ENCODE measurements at regions not wholly inside any gene's neighbourhood (a gene's known extent, or its start where the extent isn't known, plus 50 kb on each side); places are given as distances from the start of the nearest gene placed in this dataset.
A peak's percentile ranks its signal among the peaks of the same experiment; 100 is the strongest.

DNA sequence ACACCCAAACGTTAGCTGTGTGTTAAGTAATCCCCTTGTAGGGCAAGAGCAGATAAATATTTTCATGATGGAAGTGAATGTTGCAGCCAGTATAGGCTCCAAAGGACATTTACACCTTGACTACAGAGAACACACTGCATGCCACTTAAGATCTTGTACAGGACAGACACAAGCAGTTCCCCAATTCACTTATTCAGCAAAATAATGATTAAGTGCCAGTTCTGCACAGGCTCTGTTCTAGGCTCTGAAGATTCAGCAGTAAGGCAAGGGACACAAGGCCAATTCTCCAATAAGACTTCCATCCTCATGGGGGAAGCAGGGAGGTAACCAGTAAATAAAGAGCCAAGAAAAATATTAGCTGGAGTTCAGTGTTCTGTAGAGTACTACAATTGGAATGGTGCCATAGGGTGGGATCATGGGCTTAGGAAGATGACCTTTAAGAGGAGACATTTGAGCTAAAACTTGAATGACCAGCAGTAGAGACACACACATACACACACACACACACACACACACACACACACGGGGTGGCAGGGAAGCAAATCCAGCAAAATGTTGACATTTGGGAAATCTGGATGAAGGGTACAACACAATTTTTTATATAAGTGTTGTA is 199.9 kb upstream of the JUN start:
- peak; percentile 32 for DNase-seq (ENCODE audit: low read depth)
- TF ChIP-seq, protein P1, sequence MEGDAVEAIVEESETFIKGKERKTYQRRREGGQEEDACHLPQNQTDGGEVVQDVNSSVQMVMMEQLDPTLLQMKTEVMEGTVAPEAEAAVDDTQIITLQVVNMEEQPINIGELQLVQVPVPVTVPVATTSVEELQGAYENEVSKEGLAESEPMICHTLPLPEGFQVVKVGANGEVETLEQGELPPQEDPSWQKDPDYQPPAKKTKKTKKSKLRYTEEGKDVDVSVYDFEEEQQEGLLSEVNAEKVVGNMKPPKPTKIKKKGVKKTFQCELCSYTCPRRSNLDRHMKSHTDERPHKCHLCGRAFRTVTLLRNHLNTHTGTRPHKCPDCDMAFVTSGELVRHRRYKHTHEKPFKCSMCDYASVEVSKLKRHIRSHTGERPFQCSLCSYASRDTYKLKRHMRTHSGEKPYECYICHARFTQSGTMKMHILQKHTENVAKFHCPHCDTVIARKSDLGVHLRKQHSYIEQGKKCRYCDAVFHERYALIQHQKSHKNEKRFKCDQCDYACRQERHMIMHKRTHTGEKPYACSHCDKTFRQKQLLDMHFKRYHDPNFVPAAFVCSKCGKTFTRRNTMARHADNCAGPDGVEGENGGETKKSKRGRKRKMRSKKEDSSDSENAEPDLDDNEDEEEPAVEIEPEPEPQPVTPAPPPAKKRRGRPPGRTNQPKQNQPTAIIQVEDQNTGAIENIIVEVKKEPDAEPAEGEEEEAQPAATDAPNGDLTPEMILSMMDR (IDR thresholded peaks at IDR 0.05; ENCODE audit: insufficient read depth, low read length): no peak

DNA sequence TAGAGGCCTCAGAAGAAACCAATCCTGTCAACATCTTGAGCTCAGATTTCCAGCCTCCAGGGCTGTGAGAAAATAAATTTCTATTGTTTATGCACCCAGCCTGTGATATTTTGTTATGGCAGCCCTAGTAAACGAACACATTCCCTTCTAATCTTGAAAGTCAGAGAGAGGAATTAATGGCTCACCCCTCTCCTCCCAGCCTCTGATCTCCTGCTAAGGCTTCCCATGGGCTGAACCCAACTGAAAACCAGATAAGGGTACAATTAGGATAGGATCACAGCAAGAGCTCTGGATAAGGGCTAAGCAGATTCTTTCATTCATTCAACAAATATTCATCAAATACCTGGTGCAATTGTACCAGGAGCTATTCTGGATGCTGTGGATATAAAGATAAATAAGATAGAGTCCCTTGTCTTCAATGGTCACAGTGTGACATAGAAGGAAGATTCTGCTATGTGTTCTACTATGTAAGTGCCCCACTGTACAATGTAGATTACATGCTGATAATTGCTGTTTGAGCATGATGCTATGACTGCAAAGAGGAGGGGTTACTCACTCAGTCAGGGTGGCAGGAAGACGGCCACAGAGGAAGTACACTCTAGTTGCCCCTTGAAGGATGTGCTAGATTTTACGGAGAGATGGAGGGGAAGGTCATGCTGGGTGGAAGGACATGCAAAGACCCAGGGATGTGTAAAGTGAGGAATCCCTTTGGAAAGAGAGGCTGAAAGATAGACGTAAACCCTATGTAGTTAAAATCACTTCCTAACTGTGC is 203.3 kb upstream of the JUN start:
- TF ChIP-seq, protein P1 (IDR thresholded peaks at IDR 0.05; ENCODE audit: insufficient read depth, low read length): no peak
- DNase-seq (ENCODE audit: low read depth): peak; percentile 19
- H3K4me3 ChIP-seq (ENCODE audit: low read depth, low read length): no peak overlapping the region

More for the DNA sequence above, 199.9 kb upstream of the JUN start:
- no peak overlapping the region for H3K4me3 ChIP-seq (ENCODE audit: low read depth, low read length)

- TF ChIP-seq, protein P1 (IDR thresholded peaks at IDR 0.05; ENCODE audit: insufficient read depth, low read length): no peak
- DNase-seq (ENCODE audit: low read depth): no peak
- H3K4me3 ChIP-seq (ENCODE audit: low read depth, low read length): no peak overlapping the region
Observed at GRCh38 chr1:58988752-58989151, 204.9 kb upstream of the JUN start.

- TF ChIP-seq, protein P1 (IDR thresholded peaks at IDR 0.05; ENCODE audit: insufficient read depth, low read length): no peak
- H3K4me3 ChIP-seq (ENCODE audit: low read depth, low read length): no peak overlapping the region
- no peak for DNase-seq (ENCODE audit: low read depth)
Observed at GRCh38 chr1:58989845-58990244, 206.0 kb upstream of the JUN start.

DNA sequence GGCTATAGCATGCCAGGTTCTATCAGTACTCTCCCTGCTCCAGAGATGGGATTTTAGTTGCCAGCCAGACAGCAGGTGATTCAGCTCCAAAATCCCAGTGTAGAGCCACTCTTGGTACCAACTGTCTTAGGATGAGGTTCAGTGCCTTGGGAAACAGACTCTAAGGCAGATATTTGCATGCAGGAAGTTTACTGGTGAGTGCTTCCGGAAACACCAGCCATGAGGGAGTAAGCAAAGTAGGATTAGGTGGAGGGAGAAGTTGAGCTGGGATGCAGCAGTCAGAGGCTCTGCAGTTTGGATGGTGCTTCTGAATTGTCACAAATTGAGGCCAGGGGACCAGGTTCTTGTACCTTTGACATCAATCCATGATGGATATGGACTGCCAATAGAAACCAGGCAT is 207.5 kb upstream of the JUN start:
- DNase-seq (ENCODE audit: low read depth): no peak
- TF ChIP-seq, protein P1 (IDR thresholded peaks at IDR 0.05; ENCODE audit: insufficient read depth, low read length): no peak
- H3K4me3 ChIP-seq (ENCODE audit: low read depth, low read length): no peak overlapping the region

DNA sequence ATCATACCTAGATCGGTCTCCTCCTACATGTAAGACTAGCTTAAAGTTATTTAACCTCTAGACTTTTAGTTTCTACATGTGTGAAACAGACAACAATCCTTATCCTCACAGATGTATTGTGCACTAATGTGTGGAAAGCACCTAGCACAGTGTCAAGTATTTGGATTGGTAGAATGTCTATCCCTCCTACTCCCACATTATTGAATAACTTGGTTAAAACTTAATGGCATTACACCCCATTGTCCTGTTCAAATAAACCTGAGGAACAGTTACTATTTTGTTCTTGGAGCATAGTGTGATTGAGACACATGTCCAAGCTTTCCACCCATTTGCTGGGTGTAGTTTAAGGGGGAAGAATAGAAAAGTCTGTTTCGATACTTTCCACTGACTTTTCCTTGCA is 208.8 kb upstream of the JUN start:
- H3K4me3 ChIP-seq (ENCODE audit: low read depth, low read length): no peak overlapping the region
- no peak for DNase-seq (ENCODE audit: low read depth)
- TF ChIP-seq, protein P1 (IDR thresholded peaks at IDR 0.05; ENCODE audit: insufficient read depth, low read length): no peak

Measured in fibroblast of the aortic adventitia (primary cell).